Astrocyte of the cerebellum (primary cell): ENCODE measurements at regions not wholly inside any gene's neighbourhood (a gene's known extent, or its start where the extent isn't known, plus 50 kb on each side); places are given as distances from the start of the nearest gene placed in this dataset.

Source experiments
- DNase-seq: peaks from one replicate; pipeline ENCODE4 v3.0.0-alpha.2; 2011; ENCODE audit warnings: low read depth
- H3K4me3 ChIP-seq: 2 replicates; pipeline ENCODE4 v1.5.1; 2011; ENCODE audit warnings: mild to moderate bottlenecking, low read depth, low read length, moderate library complexity
- in situ Hi-C: cut with HindIII; loops from 2 replicates; pipeline ENCODE4 v1.10.0; 2017; ENCODE audit warnings: low sequenced_read_pairs
- TF ChIP-seq, protein P1 (sequence below): IDR thresholded peaks from 2 replicates; pipeline ENCODE4 v1.5.1; 2012; ENCODE audit warnings: low read length, low read depth, moderate library complexity, mild to moderate bottlenecking; ENCODE audit errors: missing control alignments

DNA sequence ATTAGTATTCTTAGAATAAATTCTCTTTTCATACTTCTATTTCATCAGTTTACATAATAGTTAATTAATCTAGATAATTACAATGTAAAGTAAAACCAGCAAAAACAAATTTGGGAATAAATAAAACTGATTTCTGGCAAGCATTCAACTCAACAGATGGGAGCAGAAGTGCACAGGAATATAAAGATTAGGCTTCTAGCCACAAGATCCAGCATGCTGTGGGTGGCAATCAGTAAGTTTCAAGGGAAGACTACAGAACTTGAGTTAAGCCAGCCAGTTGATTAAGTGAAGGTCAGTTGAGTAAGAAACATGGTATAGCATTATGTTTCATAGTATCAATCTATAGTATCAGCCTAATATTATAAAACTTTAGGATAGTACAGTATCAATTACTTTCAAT, 324.2 kb upstream of the AADAT start:
- no peak for DNase-seq
- H3K4me3 ChIP-seq, result no peak overlapping the region
- in situ Hi-C loops, result no loop called here

DNA sequence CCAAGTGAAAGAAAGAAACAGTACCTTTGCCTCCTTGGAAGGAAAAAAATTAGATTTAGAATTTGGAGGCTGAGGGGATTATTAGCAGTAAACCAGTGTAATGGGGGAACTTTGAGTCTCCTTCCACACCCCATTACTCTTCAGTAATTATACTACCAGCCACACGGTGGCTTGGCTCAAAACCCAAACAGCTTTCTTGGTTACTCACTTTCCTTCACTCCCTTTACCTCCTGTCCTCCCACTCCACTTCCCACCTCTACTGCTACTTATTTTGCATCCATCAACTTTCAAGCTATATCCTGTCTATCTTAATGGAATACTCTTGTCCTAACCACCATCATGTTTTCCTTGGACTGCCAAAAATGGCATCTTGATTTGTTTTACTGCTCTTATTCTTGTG, 310.6 kb upstream of the AADAT start:
- TF ChIP-seq, protein P1, sequence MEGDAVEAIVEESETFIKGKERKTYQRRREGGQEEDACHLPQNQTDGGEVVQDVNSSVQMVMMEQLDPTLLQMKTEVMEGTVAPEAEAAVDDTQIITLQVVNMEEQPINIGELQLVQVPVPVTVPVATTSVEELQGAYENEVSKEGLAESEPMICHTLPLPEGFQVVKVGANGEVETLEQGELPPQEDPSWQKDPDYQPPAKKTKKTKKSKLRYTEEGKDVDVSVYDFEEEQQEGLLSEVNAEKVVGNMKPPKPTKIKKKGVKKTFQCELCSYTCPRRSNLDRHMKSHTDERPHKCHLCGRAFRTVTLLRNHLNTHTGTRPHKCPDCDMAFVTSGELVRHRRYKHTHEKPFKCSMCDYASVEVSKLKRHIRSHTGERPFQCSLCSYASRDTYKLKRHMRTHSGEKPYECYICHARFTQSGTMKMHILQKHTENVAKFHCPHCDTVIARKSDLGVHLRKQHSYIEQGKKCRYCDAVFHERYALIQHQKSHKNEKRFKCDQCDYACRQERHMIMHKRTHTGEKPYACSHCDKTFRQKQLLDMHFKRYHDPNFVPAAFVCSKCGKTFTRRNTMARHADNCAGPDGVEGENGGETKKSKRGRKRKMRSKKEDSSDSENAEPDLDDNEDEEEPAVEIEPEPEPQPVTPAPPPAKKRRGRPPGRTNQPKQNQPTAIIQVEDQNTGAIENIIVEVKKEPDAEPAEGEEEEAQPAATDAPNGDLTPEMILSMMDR, result no peak
- in situ Hi-C loops, result no loop called here
- DNase-seq, result no peak
- no peak overlapping the region for H3K4me3 ChIP-seq

More for the DNA sequence above, 324.2 kb upstream of the AADAT start:
- TF ChIP-seq, protein P1, result no peak

DNA sequence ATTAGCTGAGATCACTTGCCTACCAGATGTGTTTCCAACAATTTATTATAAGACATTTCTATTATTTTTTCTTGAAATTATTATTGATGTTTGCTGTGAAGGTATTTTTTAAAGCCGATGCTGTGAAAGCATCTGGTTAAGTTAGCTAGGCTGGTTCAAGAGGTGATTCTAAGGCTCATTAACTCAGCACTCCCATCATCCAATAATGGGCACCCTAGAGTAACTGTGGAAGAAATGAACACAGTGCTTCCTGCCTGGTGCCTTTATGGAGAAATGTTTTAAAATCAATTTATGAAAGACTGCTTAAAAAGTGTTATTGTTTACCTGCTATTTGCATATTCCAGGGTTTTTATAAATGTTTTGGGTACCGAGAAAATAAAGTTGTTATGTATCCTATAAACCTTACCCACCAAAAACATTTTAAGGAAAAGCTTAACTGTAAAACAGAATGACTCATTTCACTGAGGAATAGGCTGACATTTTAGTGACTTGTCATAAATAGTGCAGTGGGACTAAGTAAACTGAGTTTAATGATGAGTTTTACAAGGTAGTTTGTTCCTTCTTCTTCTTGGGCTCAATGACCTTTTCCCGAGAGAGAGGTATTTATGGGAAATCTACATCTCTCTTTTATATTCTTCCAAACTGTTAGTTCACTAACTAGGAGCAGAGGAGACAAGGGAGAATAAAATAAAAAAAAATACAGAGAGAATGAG, 310.0 kb upstream of the AADAT start:
- TF ChIP-seq, protein P1, result no peak
- no peak for DNase-seq
- H3K4me3 ChIP-seq, result no peak overlapping the region
- in situ Hi-C loops, result no loop called here

DNA sequence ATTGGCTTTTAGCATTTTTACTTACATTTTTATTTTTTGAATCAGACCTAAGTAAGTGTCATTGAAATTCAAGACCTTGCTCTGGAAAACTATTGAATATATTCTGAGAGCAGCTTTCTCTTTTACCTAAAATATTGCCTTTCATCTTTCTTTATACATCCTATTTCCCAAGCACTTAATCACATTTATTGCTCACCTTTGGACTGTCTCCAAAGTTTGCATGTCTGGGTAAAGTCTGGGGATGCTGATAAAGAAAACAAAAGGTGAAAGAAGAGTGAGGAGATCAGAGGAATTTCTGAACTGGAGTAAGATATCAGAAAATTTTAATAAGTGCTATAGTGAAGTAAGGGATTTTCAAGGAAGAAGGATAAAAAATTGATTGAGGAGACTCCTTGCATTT, 308.5 kb upstream of the AADAT start:
- DNase-seq, result no peak
- no peak overlapping the region for H3K4me3 ChIP-seq
- TF ChIP-seq, protein P1, result no peak
- in situ Hi-C loops, result no loop called here

DNA sequence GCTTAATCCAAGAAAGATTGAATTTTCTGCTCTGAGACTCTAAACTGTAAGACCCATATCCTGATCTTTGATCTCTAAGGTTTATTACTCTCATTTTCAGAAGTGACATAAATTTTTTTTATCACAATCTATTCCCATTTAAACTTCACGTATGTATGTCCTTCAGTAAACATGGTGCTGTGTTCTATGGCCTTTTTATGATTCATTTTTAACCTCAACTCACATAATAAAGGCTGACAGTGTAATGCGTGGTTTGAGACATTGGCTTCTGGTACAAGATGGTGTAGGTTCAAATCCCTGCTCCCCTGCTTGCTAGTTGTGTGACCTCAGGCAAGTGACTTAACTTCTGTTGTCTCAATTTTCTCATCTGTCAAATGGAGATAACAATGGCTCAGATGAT, 306.0 kb upstream of the AADAT start:
- DNase-seq, result no peak
- in situ Hi-C loops, result no loop called here
- H3K4me3 ChIP-seq, result no peak overlapping the region
- TF ChIP-seq, protein P1, result no peak

DNA sequence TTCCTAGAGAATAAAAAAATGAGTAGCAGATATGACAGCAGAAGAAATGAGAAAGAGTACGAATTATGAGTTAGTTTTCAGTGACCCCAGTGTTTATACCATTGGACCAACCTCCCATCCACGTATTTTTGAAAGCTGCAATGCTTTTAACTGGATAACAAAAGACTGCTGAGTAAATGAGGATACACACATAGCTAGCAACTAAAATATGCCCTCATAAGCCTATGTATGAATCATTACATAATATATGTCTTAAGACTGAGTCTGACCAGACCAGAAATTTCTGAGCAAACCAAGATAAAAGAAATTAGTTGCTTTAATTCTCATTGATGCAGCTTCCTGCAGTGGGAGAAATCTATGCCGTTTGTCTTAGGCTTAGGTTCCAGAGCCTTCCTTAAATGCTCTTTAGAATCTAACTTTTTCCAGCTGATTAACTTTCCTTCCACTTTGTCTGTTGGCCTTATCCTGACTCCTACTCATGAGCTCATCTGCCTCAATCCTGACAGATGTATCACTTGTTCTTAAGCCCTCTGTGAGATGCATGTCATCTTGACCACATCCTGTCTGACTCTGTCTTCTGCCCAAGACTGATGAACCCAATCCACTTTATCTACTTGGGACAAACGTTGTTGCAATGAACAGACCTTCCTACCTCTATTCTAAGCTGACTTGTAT, 301.4 kb upstream of the AADAT start:
- in situ Hi-C loops, result no loop called here
- peak; percentile 5 for DNase-seq
- H3K4me3 ChIP-seq, result no peak overlapping the region
- TF ChIP-seq, protein P1, result no peak
